NB4 (cell line): ENCODE measurements at regions not wholly inside any gene's neighbourhood (a gene's known extent, or its start where the extent isn't known, plus 50 kb on each side); places are given as distances from the start of the nearest gene placed in this dataset.

ENCODE experiments used
- DNase-seq: peaks from one replicate; pipeline ENCODE4 v3.0.0; 2010; ENCODE audit warnings: low read depth
- H3K4me3 ChIP-seq: one replicate; pipeline ENCODE4 v1.5.1; 2011; ENCODE audit warnings: mild to moderate bottlenecking, low read depth, low read length, moderate library complexity
- MYC ChIP-seq: IDR thresholded peaks from 2 replicates; pipeline ENCODE4 v1.6.1; 2011; ENCODE audit warnings: low read depth, low read length
- POLR2A ChIP-seq: IDR thresholded peaks from 2 replicates; pipeline ENCODE4 v1.6.1; 2011; ENCODE audit warnings: mild to moderate bottlenecking; ENCODE audit not compliant: insufficient read length; ENCODE audit errors: extremely low read depth
- TF ChIP-seq, protein P1 (sequence below): IDR thresholded peaks from one replicate; pipeline ENCODE4 v1.5.1; 2012; ENCODE audit warnings: low read depth, low read length
- TF ChIP-seq, protein P2 (sequence below): IDR thresholded peaks from 2 replicates; pipeline ENCODE4 v1.6.1; 2011; ENCODE audit warnings: low read depth, low read length

GRCh38 chr2:226398580-226398979 is 401.0 kb downstream of the IRS1 start:
- no peak for DNase-seq
- TF ChIP-seq, protein P1, sequence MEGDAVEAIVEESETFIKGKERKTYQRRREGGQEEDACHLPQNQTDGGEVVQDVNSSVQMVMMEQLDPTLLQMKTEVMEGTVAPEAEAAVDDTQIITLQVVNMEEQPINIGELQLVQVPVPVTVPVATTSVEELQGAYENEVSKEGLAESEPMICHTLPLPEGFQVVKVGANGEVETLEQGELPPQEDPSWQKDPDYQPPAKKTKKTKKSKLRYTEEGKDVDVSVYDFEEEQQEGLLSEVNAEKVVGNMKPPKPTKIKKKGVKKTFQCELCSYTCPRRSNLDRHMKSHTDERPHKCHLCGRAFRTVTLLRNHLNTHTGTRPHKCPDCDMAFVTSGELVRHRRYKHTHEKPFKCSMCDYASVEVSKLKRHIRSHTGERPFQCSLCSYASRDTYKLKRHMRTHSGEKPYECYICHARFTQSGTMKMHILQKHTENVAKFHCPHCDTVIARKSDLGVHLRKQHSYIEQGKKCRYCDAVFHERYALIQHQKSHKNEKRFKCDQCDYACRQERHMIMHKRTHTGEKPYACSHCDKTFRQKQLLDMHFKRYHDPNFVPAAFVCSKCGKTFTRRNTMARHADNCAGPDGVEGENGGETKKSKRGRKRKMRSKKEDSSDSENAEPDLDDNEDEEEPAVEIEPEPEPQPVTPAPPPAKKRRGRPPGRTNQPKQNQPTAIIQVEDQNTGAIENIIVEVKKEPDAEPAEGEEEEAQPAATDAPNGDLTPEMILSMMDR = no peak
- TF ChIP-seq, protein P2, sequence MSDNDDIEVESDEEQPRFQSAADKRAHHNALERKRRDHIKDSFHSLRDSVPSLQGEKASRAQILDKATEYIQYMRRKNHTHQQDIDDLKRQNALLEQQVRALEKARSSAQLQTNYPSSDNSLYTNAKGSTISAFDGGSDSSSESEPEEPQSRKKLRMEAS = no peak
- TF ChIP-seq MYC = no peak
- TF ChIP-seq POLR2A = no peak
- no peak overlapping the region for H3K4me3 ChIP-seq

DNA sequence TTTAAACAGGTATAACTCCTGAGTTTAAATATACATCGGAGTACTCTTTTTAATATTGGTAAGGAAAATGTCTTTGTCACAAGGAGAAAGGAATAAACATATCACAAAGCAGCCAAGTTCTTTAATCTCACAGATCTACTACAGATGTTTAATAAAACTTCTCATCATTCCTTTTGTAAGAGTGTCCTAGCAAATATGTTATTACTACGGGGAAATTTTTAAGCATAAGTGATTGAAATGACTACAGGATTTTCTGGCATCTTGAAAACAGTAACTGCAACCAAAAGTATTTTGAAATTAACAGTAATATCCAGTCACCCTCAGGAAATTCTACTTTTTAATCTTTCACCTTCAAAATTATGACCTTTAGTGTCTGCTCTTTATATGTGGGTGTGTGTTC is 403.1 kb downstream of the IRS1 start:
- TF ChIP-seq, protein P1 = no peak
- TF ChIP-seq MYC (no peak), POLR2A (no peak)
- TF ChIP-seq, protein P2 = no peak
- no peak for DNase-seq
- H3K4me3 ChIP-seq = no peak overlapping the region

DNA sequence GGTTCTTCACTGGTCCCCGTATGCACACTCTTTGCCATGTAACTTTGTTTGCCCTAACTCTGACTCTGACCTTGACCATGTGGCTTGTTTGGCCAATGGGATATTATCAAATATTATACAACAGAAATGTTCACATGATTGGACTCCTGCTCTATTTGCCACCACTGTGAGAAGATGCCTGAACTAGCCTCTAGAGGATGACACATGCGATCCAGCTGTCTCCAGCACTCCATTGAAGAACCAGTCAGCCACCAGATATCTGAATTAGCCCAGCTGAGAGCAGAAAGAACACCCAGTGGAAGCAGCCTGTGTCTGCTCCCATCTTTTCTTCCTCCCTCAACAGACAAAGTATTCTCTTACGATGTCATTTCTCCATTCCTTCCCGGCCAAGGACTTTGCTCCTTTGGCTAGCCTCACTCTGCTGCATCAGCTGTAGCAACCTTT is 412.1 kb downstream of the IRS1 start:
- TF ChIP-seq, protein P2 = no peak
- no peak for TF ChIP-seq POLR2A
- TF ChIP-seq MYC = no peak
- TF ChIP-seq, protein P1 = no peak
- no peak overlapping the region for H3K4me3 ChIP-seq
- DNase-seq = no peak

DNA sequence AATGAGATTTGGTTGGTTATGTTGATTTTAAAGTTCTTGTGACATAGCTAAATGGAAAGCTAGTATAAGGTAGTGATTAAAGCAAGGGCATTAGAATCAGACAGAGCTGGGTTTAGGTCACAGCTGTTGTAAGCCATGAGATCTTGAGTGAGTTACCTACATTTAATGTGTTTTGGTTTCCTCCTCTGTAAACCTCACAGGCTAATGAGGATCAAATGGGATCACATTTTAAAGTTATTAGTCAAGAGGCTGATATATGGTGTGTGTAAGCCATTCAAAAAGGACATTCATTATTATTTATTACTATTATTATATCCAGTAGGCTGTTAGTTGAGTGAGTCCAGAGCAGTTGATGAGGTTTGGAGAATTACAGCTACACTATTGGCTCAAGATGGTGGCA is 416.2 kb downstream of the IRS1 start:
- no peak for DNase-seq
- H3K4me3 ChIP-seq = no peak overlapping the region

DNA sequence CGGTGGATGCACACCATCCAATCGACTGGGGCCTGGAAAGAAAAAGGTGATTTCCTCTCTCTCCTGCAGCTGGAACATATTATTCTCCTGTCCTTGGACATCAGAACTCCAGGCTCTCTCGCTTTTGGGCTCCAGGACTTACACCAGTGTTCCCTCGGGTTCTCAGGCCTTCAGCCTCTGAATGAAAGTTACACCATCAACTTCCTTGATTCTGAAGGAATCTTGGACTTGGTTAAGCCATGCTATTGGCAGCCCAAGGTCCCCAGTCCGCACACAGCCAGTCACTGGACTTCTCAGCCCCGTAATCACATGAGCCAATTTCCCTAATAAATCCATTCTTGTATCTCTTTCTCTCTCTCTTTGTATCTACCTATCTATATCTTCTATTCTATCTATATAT is 418.9 kb downstream of the IRS1 start:
- no peak for DNase-seq
- H3K4me3 ChIP-seq = no peak overlapping the region
- TF ChIP-seq, protein P2 = no peak
- no peak for TF ChIP-seq MYC
- TF ChIP-seq, protein P1 = no peak
- no peak for TF ChIP-seq POLR2A

More for the DNA sequence above, 416.2 kb downstream of the IRS1 start:
- TF ChIP-seq, protein P2 = no peak
- TF ChIP-seq MYC = no peak
- TF ChIP-seq POLR2A = no peak
- TF ChIP-seq, protein P1 = no peak
